GF-D8 (cell line): ENCODE measurements at regions not wholly inside any gene's neighbourhood (a gene's known extent, or its start where the extent isn't known, plus 50 kb on each side); places are given as distances from the start of the nearest gene placed in this dataset.

ENCODE experiments used
- DNase-seq: peaks from one replicate; lab custom pipeline; 2025; lab: John Stamatoyannopoulos, UW

DNA sequence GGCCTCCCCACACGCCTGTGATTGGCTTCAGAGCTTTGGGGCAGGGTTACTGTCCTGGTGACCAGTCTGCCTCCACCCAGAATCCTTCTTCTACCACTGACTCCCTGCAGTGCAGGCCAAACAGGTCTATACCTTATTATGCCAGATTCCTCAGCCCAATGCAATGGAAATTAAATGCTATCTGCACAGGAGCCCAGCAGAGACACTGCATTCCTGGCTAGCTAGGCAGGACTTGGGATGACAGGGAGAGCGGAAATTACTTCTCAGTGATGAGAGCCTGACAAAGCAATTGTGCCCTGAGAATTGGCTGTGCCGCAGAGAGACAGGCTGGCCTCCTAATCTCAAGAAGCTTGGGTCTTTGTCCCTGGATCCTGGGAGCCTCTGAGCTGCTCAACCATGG is 143.8 kb upstream of the NCAM1 start:
- DNase-seq, result no peak

- DNase-seq, result no peak
Observed at GRCh38 chr11:112822478-112823274, 138.5 kb upstream of the NCAM1 start.

DNA sequence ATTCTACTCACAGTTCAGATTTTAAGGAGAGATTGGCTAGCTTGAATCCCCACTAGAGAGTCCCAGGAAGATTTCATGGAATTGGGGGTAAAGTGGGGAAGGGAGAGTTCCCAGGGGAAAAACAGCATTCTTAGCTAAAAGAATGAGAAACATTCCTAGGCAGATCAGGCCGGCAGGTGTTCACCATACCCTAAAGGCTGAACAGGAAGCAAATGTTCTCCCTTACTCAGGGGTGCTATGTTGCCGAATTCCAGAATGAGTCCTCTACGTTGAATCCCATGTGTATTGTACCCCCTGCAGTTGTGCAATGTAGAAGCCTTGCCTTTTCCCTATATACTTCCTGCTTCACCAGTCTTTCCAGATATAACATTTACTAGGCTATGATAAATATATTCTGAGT is 135.2 kb upstream of the NCAM1 start:
- no peak for DNase-seq

DNA sequence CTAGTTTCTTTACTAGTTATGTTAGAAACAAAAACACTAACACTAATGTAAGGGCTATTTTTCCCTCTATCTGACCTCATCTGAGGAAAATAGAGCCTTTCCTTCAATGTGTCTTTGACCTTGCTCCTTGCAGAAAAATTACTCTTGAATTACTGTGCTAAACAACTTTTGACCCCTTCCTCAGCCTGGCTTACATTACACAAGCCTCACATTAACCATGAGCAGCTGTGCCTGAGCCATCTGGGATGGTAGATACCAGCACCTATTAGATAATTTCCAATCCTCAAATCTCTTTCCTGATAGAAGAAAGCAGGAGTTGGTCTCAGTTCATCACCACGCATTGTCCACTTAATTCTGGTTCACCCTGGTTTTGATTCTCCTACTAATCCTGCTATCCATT is 134.4 kb upstream of the NCAM1 start:
- DNase-seq, result no peak

DNA sequence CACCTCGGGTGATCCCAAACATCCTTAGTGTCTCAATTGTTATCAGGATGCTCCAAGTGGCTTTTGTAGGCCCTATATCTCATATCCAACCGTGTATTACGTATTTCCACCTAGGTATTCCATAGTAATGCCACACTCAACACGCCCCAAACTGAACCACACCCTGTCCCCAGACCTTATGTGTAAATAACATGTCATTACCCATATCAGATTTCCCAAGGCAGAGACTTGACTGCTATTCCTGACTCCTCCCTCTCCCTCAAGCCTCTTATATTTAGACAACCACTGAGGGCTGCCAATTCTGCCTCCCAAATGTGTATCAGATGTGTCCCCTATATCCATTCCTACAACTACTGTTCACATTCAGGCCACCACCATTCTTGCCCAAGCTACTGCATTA is 132.8 kb upstream of the NCAM1 start:
- no peak for DNase-seq

- DNase-seq, result no peak
Observed at GRCh38 chr11:112829971-112830654, 131.1 kb upstream of the NCAM1 start.

GRCh38 chr11:112831041-112831440 is 130.2 kb upstream of the NCAM1 start:
- no peak for DNase-seq

- DNase-seq, result no peak
Observed at GRCh38 chr11:112831969-112832766, 129.1 kb upstream of the NCAM1 start.

GRCh38 chr11:112834277-112834755 is 126.9 kb upstream of the NCAM1 start:
- DNase-seq, result no peak

DNA sequence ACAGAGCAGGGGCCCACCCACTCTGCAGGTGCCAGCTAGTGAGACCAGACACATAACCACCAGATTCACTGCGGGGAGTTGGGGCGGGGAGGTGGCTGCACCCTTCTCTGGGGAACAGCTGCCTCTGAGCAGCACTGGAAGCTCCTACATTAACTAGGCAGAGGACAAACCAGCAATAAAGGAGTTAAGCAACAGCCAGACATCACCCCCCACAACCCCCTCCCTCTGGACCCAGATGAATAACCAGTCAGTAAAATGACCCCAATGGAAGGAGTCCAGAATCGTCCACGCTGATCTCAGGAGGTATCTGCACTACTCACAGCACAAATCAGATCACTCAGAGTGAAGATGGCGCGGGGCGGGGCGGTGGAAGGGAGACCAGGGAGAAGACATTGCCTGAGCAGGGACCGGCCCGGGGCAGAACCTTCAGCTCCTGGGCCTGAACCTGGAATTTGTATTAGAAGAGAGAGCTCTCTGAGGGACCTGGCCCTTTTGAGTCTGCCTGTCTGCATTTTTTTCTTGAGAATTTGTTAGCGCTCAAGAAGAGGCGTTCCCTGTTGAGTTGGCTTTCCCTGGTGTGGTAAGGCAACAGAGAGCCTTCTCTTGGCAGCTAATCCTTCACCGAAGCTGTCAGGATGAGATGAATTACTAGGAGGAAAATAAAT is 125.5 kb upstream of the NCAM1 start:
- no peak for DNase-seq

- no peak for DNase-seq
Observed at GRCh38 chr11:112836256-112836602, 125.0 kb upstream of the NCAM1 start.

- no peak for DNase-seq
Observed at GRCh38 chr11:112837162-112837826, 123.9 kb upstream of the NCAM1 start.

DNA sequence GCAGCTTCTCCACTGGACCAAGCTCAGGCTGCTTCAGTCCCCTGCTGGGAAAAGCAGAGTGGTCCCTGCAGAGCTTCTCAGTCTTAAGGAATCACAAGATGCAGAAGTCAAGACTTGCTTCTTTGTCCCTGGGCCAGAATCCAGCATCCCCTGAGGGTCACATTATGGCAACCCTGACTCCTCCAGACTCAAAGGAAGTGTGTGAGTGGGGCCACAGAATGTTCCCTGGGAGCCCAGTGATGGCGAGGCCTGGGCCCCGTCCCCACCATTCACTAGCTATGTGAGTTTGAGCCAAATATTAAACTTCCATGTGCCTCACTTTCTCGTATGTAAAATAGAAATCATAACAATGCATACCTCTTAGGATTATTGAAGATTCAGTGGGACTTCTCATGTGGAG is 122.2 kb upstream of the NCAM1 start:
- no peak for DNase-seq

GRCh38 chr11:112841729-112842128 is 119.5 kb upstream of the NCAM1 start:
- DNase-seq, result no peak

DNA sequence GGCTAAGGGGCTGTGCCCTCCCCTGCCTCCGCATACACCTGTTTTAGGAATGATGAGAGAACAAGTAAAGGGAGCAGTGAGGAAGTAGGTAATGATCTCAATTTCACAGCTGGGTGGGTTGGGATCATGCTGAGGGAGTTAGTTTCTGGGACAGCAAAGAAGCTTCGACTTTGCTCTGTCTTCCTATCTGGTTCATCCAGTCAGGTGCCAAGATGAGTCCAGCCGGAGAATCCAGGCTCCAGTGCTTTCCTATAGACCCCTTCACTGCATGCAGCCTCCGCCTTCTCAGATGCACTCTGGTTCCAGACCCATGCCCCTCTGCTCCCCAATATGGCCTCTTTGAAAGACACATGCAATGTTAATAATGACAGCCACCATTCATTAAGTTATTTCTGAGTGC is 119.1 kb upstream of the NCAM1 start:
- no peak for DNase-seq

DNA sequence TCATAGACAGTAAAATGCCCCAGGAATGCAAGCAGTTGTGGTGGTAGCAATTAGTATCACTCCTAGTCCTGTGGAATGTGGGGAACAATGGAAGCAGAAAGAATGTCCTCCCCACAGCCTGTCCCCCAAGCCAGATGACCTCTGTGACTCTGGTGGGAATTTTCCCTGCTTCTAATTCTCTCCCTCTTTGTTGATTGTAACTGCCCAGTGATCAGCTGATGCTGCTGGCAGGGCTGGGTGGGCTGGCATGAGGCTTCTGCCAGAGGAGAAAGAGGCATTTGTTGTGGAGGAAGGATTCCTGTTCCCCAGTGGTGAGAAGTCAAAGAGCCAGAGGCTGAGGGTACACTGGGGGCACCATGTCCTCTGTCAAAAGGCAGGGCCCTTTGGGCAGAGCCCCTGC is 116.7 kb upstream of the NCAM1 start:
- no peak for DNase-seq

DNA sequence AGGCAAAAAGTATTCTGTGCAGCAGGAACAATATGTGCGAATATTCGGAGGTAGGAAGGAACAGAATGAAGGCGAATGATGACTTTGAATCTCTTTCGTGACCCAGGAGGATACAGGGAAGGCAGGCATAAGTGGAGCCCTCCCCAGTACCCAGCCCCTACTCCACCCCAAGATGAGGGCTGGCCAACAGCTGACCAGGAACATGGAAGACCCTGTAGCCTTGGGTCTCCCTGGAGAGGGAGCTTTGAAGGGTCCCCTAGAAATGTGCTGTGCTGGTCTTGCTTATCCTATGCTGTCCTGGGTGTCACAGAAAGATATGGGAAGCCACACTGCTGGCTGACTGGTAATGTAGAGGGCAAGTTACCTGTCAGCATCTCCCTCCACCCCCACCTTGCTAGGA is 113.7 kb upstream of the NCAM1 start:
- DNase-seq, result no peak

DNA sequence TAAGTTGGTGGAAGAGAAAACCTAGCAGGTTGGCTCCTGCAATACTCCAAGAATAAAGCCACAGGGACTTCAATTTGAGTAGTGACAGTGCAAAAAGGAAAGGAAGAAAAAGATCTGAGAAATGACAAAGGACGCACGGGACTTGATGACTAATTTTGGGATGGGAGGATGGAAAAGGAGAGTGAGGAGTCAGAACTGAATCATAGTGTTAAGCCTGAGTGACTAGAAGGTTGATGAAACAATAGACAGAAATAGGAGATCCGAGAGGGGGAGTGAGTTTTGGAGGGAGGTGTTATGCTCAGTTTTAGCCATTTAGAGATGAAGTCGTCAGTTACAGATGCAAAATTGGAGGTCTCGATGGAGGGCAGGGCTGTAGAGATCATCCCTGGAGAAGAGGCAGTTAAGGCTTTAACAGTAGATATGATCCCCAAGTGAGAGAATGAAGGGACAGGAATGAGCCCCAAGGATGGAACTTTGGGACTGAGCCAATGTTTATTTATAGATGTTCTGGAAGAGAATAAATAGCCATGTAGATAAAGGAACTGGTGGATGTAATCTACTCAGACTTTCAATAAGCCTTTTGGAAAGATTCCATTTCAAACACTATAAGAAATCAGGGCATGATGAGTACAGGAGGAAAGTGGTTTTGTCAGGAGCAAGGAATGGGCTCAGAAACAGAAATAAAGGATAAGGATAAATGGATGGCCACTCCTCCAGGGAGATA is 108.9 kb upstream of the NCAM1 start:
- no peak for DNase-seq

- DNase-seq, result no peak
Observed at GRCh38 chr11:112856133-112856532, 105.1 kb upstream of the NCAM1 start.

DNA sequence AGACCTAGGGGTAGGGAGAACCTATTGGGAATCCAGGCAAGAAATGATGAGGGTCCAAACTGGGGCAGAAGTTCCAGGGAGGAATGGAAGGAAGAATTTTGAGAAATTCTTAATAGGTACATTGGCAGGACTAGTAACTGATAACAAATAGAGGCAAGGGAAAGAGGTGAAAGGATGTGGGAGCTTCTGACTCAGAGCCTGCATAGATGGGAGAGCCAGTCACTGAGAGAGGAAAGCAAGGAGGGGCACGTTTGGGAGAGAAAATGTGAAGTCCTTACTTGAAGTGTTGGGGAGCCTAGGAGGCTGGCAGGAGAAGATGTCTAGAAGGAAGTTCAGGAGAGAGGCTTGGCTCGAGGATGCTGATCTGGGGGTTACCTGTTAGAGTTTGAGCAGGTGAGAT is 104.6 kb upstream of the NCAM1 start:
- DNase-seq, result no peak
